SK-N-SH treated with all-trans-retinoic acid at 6 μM for 48 hours (cell line): ENCODE measurements at regions not wholly inside any gene's neighbourhood (a gene's known extent, or its start where the extent isn't known, plus 50 kb on each side); places are given as distances from the start of the nearest gene placed in this dataset.

Experiments
- BACH2 ChIP-seq: fragments of 250-450 bp; sonication (Bioruptor Pico); IDR thresholded peaks from 2 replicates; pipeline ENCODE4 v1.9.0; 2021; ENCODE audit warnings: mild to moderate bottlenecking, borderline replicate concordance
- CREB5 ChIP-seq: fragments of 250-450 bp; sonication (Bioruptor Pico); IDR thresholded peaks from 2 replicates; pipeline ENCODE4 v1.5.1; 2020; ENCODE audit warnings: low read depth, mild to moderate bottlenecking, moderate library complexity
- CSDC2 ChIP-seq: fragments of 250-450 bp; sonication (Bioruptor Pico); IDR thresholded peaks from 2 replicates; pipeline ENCODE4 v1.5.0; 2020; ENCODE audit warnings: mild to moderate bottlenecking, moderate library complexity
- GLIS3 ChIP-seq: fragments of 250-450 bp; sonication (Bioruptor Pico); IDR thresholded peaks from 2 replicates; pipeline ENCODE4 v1.5.0; 2020; ENCODE audit warnings: mild to moderate bottlenecking, moderate library complexity
- PATZ1 ChIP-seq: fragments of 250-450 bp; sonication (Bioruptor Pico); IDR thresholded peaks from 2 replicates; pipeline ENCODE4 v1.8.0; 2020; ENCODE audit warnings: mild to moderate bottlenecking, moderate library complexity, borderline replicate concordance
- POU6F1 ChIP-seq: fragments of 250-450 bp; sonication (Bioruptor Pico); IDR thresholded peaks from 2 replicates; pipeline ENCODE4 v1.8.0; 2021; ENCODE audit warnings: low read depth, mild to moderate bottlenecking, moderate library complexity, borderline replicate concordance
- PPARA ChIP-seq: fragments of 250-450 bp; sonication (Bioruptor Pico); IDR thresholded peaks from 2 replicates; pipeline ENCODE4 v1.5.0; 2020; ENCODE audit warnings: mild to moderate bottlenecking, borderline replicate concordance
- ZFP30 ChIP-seq: fragments of 450-650 bp; formaldehyde crosslinking; IDR thresholded peaks from 2 replicates; pipeline ENCODE4 v1.5.0; 2022; ENCODE audit warnings: mild to moderate bottlenecking, moderate library complexity
- ZNF565 ChIP-seq: fragments of 450-650 bp; formaldehyde crosslinking; conservative IDR thresholded peaks from 2 replicates; pipeline ENCODE4 v1.5.0; 2020; ENCODE audit warnings: low read depth, mild to moderate bottlenecking, moderate library complexity
- ZNF70 ChIP-seq: fragments of 450-650 bp; formaldehyde crosslinking; IDR thresholded peaks from 2 replicates; pipeline ENCODE4 v1.5.0; 2020; ENCODE audit warnings: mild to moderate bottlenecking, moderate library complexity

GRCh38 chr2:118489712-118490299 lies 357.6 kb downstream of the EN1 start:
- TF ChIP-seq CREB5 (CRISPR knock-in tag): no peak
- TF ChIP-seq PPARA (CRISPR knock-in tag): no peak
- no peak for TF ChIP-seq BACH2 (CRISPR knock-in tag)
- no peak for TF ChIP-seq ZNF70 (CRISPR knock-in tag)
- TF ChIP-seq CSDC2 (CRISPR knock-in tag): no peak
- TF ChIP-seq GLIS3: no peak
- TF ChIP-seq POU6F1 (CRISPR knock-in tag): no peak
- TF ChIP-seq ZNF565 (CRISPR knock-in tag): no peak
- no peak for TF ChIP-seq PATZ1 (CRISPR knock-in tag)
- no peak for TF ChIP-seq ZFP30 (CRISPR knock-in tag)
